Right atrium auricular region (tissue), 2 donors: ENCODE measurements at regions not wholly inside any gene's neighbourhood (a gene's known extent, or its start where the extent isn't known, plus 50 kb on each side); places are given as distances from the start of the nearest gene placed in this dataset.

Experiments used
- DNase-seq: peaks from one replicate; pipeline ENCODE4 v3.0.0-alpha.2; 2019; ENCODE audit warnings: low spot score
- H3K27ac ChIP-seq, 2 donors: fragments of 200-600 bp; sonication (generic); 1 replicate in 1 of 2; 2 replicates in 1 of 2; pipeline ENCODE4 v1.5.1; 2016 to 2019
- H3K27me3 ChIP-seq, 2 donors: fragments of 200-600 bp; sonication (generic); one replicate each; pipeline versions ENCODE4 v1.5.1 to v1.6.0; 2017 to 2019
- H3K36me3 ChIP-seq: fragments of 200-600 bp; sonication (generic); one replicate; pipeline ENCODE4 v1.5.1; 2016
- H3K4me1 ChIP-seq, 2 donors: fragments of 200-600 bp; sonication (generic); one replicate each; pipeline versions ENCODE4 v1.5.1 to v1.6.0; 2017 to 2019
- H3K4me3 ChIP-seq, 2 donors: fragments of 200-600 bp; sonication (generic); 1 replicate in 1 of 2; 2 replicates in 1 of 2; pipeline ENCODE4 v1.5.1; 2017 to 2019; ENCODE audit warnings: mild to moderate bottlenecking in 1 of 2, moderate library complexity in 1 of 2
- H3K9me3 ChIP-seq, 2 donors: fragments of 200-600 bp; sonication (generic); one replicate each; pipeline ENCODE4 v1.5.1; 2019
- CTCF ChIP-seq, 2 donors: fragments of 200-600 bp; sonication (generic); IDR thresholded peaks; one replicate each; pipeline ENCODE4 v1.5.1; 2019; ENCODE audit warnings: antibody characterized with exemption in 2 of 2

- no peak for DNase-seq
- Histone ChIP-seq H3K4me3 (no peak overlapping the region), H3K27me3 (no peaks in the 10 kb centered on the region), H3K36me3 (no peaks in the 10 kb centered on the region), H3K9me3 (peaks cover 0 to 10% of the 10 kb centered on the region in 2 donors), H3K4me1 (no peaks in the 10 kb centered on the region), H3K27ac (no peak overlapping the region)
- no peak for TF ChIP-seq CTCF (IDR thresholded peaks at IDR 0.05)
These were observed 86.4 kb downstream of the FOXD2 start for GRCh38 chr1:47524272-47524671.

GRCh38 chr1:47527653-47528272, 89.9 kb downstream of the FOXD2 start:
- no peak for DNase-seq
- Histone ChIP-seq H3K36me3 (no peaks in the 10 kb centered on the region), H3K9me3 (peaks cover 0 to 16% of the 10 kb centered on the region in 2 donors), H3K4me1 (peaks cover 0 to under 1% of the 10 kb centered on the region in 2 donors), H3K27me3 (no peaks in the 10 kb centered on the region), H3K27ac (no peak overlapping the region), H3K4me3 (no peak overlapping the region)
- TF ChIP-seq CTCF (IDR thresholded peaks at IDR 0.05) = peak in 1 of 2 donors; percentile 49

- Histone ChIP-seq H3K27me3 (no peaks in the 10 kb centered on the region), H3K9me3 (peaks cover 0 to 16% of the 10 kb centered on the region in 2 donors), H3K36me3 (no peaks in the 10 kb centered on the region), H3K4me3 (no peak overlapping the region), H3K4me1 (peaks cover 0 to 19% of the 10 kb centered on the region in 2 donors), H3K27ac (no peak overlapping the region)
- DNase-seq = no peak
- peak; percentile 16 to 38 for TF ChIP-seq CTCF (IDR thresholded peaks at IDR 0.05)
These were observed 91.8 kb downstream of the FOXD2 start for GRCh38 chr1:47529520-47530098.

- DNase-seq = peak; percentile 58
- no peaks in the 10 kb centered on the region for H3K36me3 ChIP-seq
- H3K27me3 ChIP-seq = no peaks in the 10 kb centered on the region
- H3K4me1 ChIP-seq = peaks cover 0 to 20% of the 10 kb centered on the region in 2 donors
- H3K27ac ChIP-seq = peak overlapping the region in 1 of 2 donors; percentile 3
- peaks cover 0 to 12% of the 10 kb centered on the region in 2 donors for H3K9me3 ChIP-seq
- no peak for TF ChIP-seq CTCF (IDR thresholded peaks at IDR 0.05)
- peak overlapping the region; percentile 35 to 50 for H3K4me3 ChIP-seq
These were observed 95.3 kb downstream of the FOXD2 start for GRCh38 chr1:47532921-47533792.

- Histone ChIP-seq H3K4me1 (peaks cover 0 to 20% of the 10 kb centered on the region in 2 donors), H3K27me3 (no peaks in the 10 kb centered on the region), H3K36me3 (no peaks in the 10 kb centered on the region), H3K9me3 (peaks cover 0 to 10% of the 10 kb centered on the region in 2 donors), H3K27ac (peak overlapping the region in 1 of 2 donors; percentile 3), H3K4me3 (peak overlapping the region; percentile 35 to 50)
- TF ChIP-seq CTCF (IDR thresholded peaks at IDR 0.05) = no peak
- no peak for DNase-seq
These were observed 96.0 kb downstream of the FOXD2 start for GRCh38 chr1:47533793-47534328.
